Ascending aorta (tissue), 2 donors: ENCODE measurements at regions not wholly inside any gene's neighbourhood (a gene's known extent, or its start where the extent isn't known, plus 50 kb on each side); places are given as distances from the start of the nearest gene placed in this dataset.
"Not testable (repeated sequence)": the region's sequence is repeated elsewhere in the genome, so short reads cannot be mapped to it uniquely, and the experiment has no call there.

Experiments
- DNase-seq, 2 donors: peaks; one replicate each; pipeline ENCODE4 v3.0.0-alpha.2; 2019; ENCODE audit warnings: low spot score in 2 of 2
- H3K27ac ChIP-seq, 2 donors: fragments of 200-600 bp; sonication (generic); one replicate each; pipeline ENCODE4 v1.5.1; 2016 to 2017; ENCODE audit warnings: mild to moderate bottlenecking in 1 of 2
- H3K27me3 ChIP-seq: fragments of 200-600 bp; sonication (generic); one replicate; pipeline ENCODE4 v1.5.1; 2017
- H3K36me3 ChIP-seq, 2 donors: fragments of 200-600 bp; sonication (generic); one replicate each; pipeline ENCODE4 v1.5.1; 2016
- H3K4me1 ChIP-seq, 2 donors: fragments of 200-600 bp; sonication (generic); one replicate each; pipeline ENCODE4 v1.5.1; 2016 to 2017; ENCODE audit warnings: mild to moderate bottlenecking in 1 of 2
- H3K4me3 ChIP-seq, 2 donors: fragments of 200-600 bp; sonication (generic); one replicate each; pipeline ENCODE4 v1.5.1; 2016 to 2017; ENCODE audit warnings: mild to moderate bottlenecking in 1 of 2
- H3K9me3 ChIP-seq, 2 donors: fragments of 200-600 bp; sonication (generic); one replicate each; pipeline ENCODE4 v1.5.1; 2016
- CTCF ChIP-seq, 3 experiments: fragments of 200-600 bp in 2 of 3; fragments of 450-650 bp in 1 of 3; sonication (generic) in 2 of 3; IDR thresholded peaks; one replicate each; pipeline ENCODE4 v1.5.1; 2016 to 2019; ENCODE audit warnings: antibody characterized with exemption in 3 of 3, mild to moderate bottlenecking in 1 of 3, moderate library complexity in 1 of 3
- intact Hi-C: fragments of 100-400 bp; cut with DNase I; formaldehyde crosslinking; loops from one replicate; pipeline ENCODE4 v1.15.1; 2023

DNA sequence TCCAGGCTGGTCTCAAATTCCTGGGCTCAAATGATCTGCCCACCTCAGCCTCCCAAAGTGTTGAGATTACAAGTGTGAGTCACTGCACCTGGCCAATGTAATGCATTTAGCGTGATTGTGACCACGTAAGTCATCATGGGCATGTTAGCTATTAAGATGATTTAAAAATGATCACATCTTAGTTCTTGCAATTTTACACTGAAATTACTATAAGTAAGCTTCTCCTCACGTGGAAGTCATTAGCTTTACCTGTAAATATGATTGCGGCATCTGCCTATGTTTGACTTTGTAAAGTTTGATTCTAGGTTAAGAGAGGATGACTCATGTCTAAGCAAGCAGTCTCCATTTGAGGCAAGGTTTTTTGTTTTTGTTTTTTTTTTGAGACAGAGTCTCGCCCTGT, 85.5 kb downstream of the PMAIP1 start:
- no peak for DNase-seq
- H3K9me3 ChIP-seq = no peaks in the 10 kb centered on the region
- H3K4me1 ChIP-seq = no peaks in the 10 kb centered on the region
- intact Hi-C loops = no loop called here
- H3K4me3 ChIP-seq = no peak overlapping the region
- no peak for TF ChIP-seq CTCF (IDR thresholded peaks at IDR 0.05)
- no peaks in the 10 kb centered on the region for H3K36me3 ChIP-seq
- H3K27ac ChIP-seq = no peak overlapping the region
- no peaks in the 10 kb centered on the region for H3K27me3 ChIP-seq

- no peak for TF ChIP-seq CTCF (IDR thresholded peaks at IDR 0.05)
- DNase-seq = no peak
- intact Hi-C loops = no loop called here
- H3K27me3 ChIP-seq = no peaks in the 10 kb centered on the region
- H3K9me3 ChIP-seq = no peaks in the 10 kb centered on the region
- H3K36me3 ChIP-seq = no peaks in the 10 kb centered on the region
- no peak overlapping the region for H3K4me3 ChIP-seq
- no peaks in the 10 kb centered on the region for H3K4me1 ChIP-seq
- H3K27ac ChIP-seq = no peak overlapping the region
Measured at GRCh38 chr18:59983506-59983905, 83.7 kb downstream of the PMAIP1 start.

DNA sequence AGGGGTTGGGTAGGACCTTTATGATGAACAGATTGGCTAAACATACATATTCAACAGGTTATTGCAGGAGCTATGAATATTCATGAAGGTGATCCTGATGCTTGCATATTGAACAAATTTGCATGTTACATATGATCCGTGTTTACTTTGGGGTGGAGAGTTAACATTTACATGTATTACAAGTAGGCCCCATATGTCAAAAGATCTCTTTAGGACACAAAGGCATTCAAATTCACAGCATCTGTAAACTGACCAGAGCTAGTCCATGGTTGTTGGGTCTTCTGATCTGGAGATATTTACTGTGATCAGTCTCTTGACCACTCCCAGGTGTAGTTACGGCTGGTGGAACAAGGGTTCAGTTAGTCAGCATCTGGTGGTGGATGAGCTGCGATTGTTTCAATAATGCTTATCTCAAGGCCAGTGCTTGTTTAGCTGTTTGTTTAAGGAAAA, 80.4 kb downstream of the PMAIP1 start:
- Histone ChIP-seq H3K9me3 (no peaks in the 10 kb centered on the region), H3K36me3 (no peaks in the 10 kb centered on the region), H3K27me3 (no peaks in the 10 kb centered on the region), H3K27ac (no peak overlapping the region), H3K4me1 (no peaks in the 10 kb centered on the region), H3K4me3 (no peak overlapping the region)
- TF ChIP-seq CTCF (IDR thresholded peaks at IDR 0.05) = no peak
- DNase-seq = no peak
- intact Hi-C loops = no loop called here

DNA sequence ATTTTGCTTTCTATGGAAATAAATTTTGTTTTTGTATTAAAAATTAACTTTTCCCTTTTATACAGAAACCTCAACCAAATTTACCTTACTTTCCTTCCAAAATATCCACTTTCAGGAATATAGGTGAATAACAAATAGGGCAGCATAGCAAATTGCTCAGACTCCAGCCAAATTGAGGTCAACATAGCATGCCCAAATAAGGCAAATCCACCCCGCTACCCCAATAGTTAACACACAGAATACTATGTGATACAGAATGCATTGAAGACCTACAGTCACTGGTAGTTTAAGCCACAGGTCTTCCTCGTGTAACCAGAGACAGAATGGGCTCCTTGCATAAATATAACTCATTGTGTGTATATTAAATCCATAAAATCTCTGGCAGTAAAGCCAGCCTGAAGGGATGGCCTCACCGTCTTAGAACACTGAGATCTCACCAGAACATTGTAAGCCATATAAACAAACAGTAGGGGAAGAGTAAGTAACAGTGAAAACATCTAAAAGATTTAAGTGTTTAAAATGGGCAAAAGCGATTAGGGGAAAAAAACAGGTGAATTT, 72.2 kb downstream of the PMAIP1 start:
- Histone ChIP-seq H3K4me1 (no peaks in the 10 kb centered on the region), H3K4me3 (no peak overlapping the region), H3K36me3 (no peaks in the 10 kb centered on the region), H3K27me3 (no peaks in the 10 kb centered on the region), H3K9me3 (no peaks in the 10 kb centered on the region), H3K27ac (no peak overlapping the region)
- no peak for TF ChIP-seq CTCF (IDR thresholded peaks at IDR 0.05)
- no peak for DNase-seq
- intact Hi-C loops = no loop called here

DNA sequence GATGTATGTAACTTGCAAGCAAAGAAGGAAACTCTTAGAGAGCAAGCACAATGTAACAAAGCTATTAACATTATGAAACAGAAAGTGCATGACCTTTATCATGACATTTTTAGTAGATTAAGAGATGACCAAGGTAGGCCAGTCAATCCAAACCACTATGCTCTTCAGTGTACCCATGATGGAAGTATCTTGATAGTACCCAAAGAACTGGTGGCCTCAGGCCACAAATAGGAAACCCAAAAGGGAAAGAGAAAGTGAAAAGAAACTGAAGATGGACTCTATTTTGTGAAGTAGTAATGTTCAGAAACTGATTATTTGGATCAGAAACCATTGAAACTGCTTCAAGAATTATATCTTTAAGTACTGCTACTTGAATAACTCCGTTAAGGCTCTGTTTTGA, 71.3 kb downstream of the PMAIP1 start:
- H3K27ac ChIP-seq, H3K27me3 ChIP-seq, H3K4me1 ChIP-seq, H3K4me3 ChIP-seq, DNase-seq, H3K36me3 ChIP-seq, H3K9me3 ChIP-seq, intact Hi-C loops: not testable (repeated sequence)

GRCh38 chr18:59969477-59970028, 69.8 kb downstream of the PMAIP1 start:
- H3K27me3 ChIP-seq, H3K27ac ChIP-seq, H3K36me3 ChIP-seq, H3K9me3 ChIP-seq, DNase-seq, H3K4me3 ChIP-seq, H3K4me1 ChIP-seq, intact Hi-C loops: not testable (repeated sequence)

DNA sequence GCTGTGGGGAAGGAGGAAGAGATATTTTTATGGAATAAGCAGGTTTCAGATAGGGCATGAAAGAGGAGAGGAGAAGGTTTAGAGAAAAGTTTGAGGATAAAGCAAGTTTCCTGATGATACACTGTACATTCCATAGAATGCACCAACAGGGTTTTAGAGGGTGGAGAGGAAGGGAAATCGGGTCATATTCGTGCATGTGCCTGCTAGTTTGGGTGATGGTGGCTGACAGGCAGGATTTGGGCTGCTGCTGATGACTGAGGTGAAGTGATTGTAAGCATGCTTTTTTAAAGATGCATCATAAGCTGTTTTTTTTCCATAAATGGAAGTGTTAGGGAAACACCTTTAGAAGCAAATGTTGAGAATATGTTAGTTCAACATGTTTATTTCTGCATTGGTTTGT, 68.8 kb downstream of the PMAIP1 start:
- Histone ChIP-seq H3K36me3 (no peaks in the 10 kb centered on the region), H3K27me3 (no peaks in the 10 kb centered on the region), H3K4me1 (no peaks in the 10 kb centered on the region), H3K9me3 (no peaks in the 10 kb centered on the region), H3K27ac (no peak overlapping the region), H3K4me3 (no peak overlapping the region)
- no peak for DNase-seq
- intact Hi-C loops = no loop called here
- TF ChIP-seq CTCF (IDR thresholded peaks at IDR 0.05) = no peak
